Esophagus muscularis mucosa (tissue), 4 donors: ENCODE measurements at regions not wholly inside any gene's neighbourhood (a gene's known extent, or its start where the extent isn't known, plus 50 kb on each side); places are given as distances from the start of the nearest gene placed in this dataset.

Source experiments
- DNase-seq: peaks from one replicate; pipeline ENCODE4 v3.0.0-alpha.2; 2017; ENCODE audit errors: extremely low spot score
- H3K27ac ChIP-seq, 4 donors: fragments of 200-600 bp; sonication (generic); replicated peaks in 1 of 4; 1 replicate in 3 of 4; 2 replicates in 1 of 4; pipeline ENCODE4 v1.5.1; 2016 to 2019; ENCODE audit warnings: mild to moderate bottlenecking in 1 of 4
- H3K27me3 ChIP-seq, 4 donors: fragments of 200-600 bp; sonication (generic); one replicate each; pipeline versions ENCODE4 v1.5.1 to v1.6.0; 2016 to 2019
- H3K36me3 ChIP-seq, 4 donors: fragments of 200-600 bp; sonication (generic); one replicate each; pipeline ENCODE4 v1.5.1; 2016 to 2019
- H3K4me1 ChIP-seq, 4 donors: fragments of 200-600 bp; sonication (generic); one replicate each; pipeline ENCODE4 v1.5.1; 2016 to 2019
- H3K4me3 ChIP-seq, 4 donors: fragments of 200-600 bp; sonication (generic); 1 replicate in 2 of 4; 2 replicates in 2 of 4; pipeline ENCODE4 v1.5.1; 2016 to 2019; ENCODE audit warnings: mild to moderate bottlenecking in 4 of 4, moderate library complexity in 1 of 4
- H3K9me3 ChIP-seq, 4 donors: fragments of 200-600 bp; sonication (generic); 1 replicate in 3 of 4; 2 replicates in 1 of 4; pipeline ENCODE4 v1.5.1; 2016 to 2019
- EP300 ChIP-seq: sonication (generic); formaldehyde crosslinking; IDR thresholded peaks from one replicate; pipeline ENCODE4 v1.6.1; 2017; ENCODE audit warnings: antibody characterized with exemption
- POLR2A ChIP-seq: fragments of 450-650 bp; IDR thresholded peaks from one replicate; pipeline ENCODE4 v1.6.1; 2017; ENCODE audit warnings: antibody characterized with exemption, moderate library complexity, mild to moderate bottlenecking, low read depth
- POLR2AphosphoS5 ChIP-seq, 2 donors: sonication (generic); formaldehyde crosslinking; IDR thresholded peaks; one replicate each; pipeline ENCODE4 v1.6.1; 2017; ENCODE audit warnings: antibody characterized with exemption in 2 of 2
- WGBS: methylation state at CpG from one replicate; pipeline ENCODE4 v1.1.5; 2018; 5-methylcytosine and 5-hydroxymethylcytosine counted together
- intact Hi-C: fragments of 100-400 bp; cut with DNase I; formaldehyde crosslinking; loops from one replicate; pipeline ENCODE4 v1.15.1; 2023
- TF ChIP-seq, protein P1 (sequence below), 3 experiments: fragments of 200-600 bp in 2 of 3; fragments of 450-650 bp in 1 of 3; sonication (generic) in 2 of 3; IDR thresholded peaks; one replicate each; pipeline ENCODE4 v1.5.1; 2017 to 2019; ENCODE audit warnings: antibody characterized with exemption in 3 of 3, mild to moderate bottlenecking in 2 of 3, moderate library complexity in 1 of 3

- WGBS: 93% methylated on average over 3 of the region's 3 CpGs
- no peaks in the 10 kb centered on the region for H3K9me3 ChIP-seq
- no peaks in the 10 kb centered on the region for H3K27me3 ChIP-seq
- no peaks in the 10 kb centered on the region for H3K36me3 ChIP-seq
- no peak for TF ChIP-seq EP300
- TF ChIP-seq POLR2A: no peak
- no peak for TF ChIP-seq POLR2AphosphoS5 (IDR thresholded peaks at IDR 0.05)
- TF ChIP-seq, protein P1, sequence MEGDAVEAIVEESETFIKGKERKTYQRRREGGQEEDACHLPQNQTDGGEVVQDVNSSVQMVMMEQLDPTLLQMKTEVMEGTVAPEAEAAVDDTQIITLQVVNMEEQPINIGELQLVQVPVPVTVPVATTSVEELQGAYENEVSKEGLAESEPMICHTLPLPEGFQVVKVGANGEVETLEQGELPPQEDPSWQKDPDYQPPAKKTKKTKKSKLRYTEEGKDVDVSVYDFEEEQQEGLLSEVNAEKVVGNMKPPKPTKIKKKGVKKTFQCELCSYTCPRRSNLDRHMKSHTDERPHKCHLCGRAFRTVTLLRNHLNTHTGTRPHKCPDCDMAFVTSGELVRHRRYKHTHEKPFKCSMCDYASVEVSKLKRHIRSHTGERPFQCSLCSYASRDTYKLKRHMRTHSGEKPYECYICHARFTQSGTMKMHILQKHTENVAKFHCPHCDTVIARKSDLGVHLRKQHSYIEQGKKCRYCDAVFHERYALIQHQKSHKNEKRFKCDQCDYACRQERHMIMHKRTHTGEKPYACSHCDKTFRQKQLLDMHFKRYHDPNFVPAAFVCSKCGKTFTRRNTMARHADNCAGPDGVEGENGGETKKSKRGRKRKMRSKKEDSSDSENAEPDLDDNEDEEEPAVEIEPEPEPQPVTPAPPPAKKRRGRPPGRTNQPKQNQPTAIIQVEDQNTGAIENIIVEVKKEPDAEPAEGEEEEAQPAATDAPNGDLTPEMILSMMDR (IDR thresholded peaks at IDR 0.05): no peak
- no peak for DNase-seq
- no peaks in the 10 kb centered on the region for H3K4me1 ChIP-seq
- no peak overlapping the region for H3K27ac ChIP-seq
- H3K4me3 ChIP-seq: no peak overlapping the region
- intact Hi-C loops: no loop called here
Measured at GRCh38 chr10:4555920-4556319, 270.1 kb upstream of the AKR1E2 start.

- Histone ChIP-seq H3K36me3 (no peaks in the 10 kb centered on the region), H3K9me3 (no peaks in the 10 kb centered on the region), H3K4me3 (no peak overlapping the region), H3K27ac (no peak overlapping the region), H3K4me1 (peaks cover 0 to 9% (median 0%) of the 10 kb centered on the region in 4 donors), H3K27me3 (no peaks in the 10 kb centered on the region)
- intact Hi-C loops: no loop called here
- WGBS: 82% methylated on average over 2 of the region's 2 CpGs
- no peak for DNase-seq
- TF ChIP-seq EP300: no peak
- no peak for TF ChIP-seq POLR2AphosphoS5 (IDR thresholded peaks at IDR 0.05)
- TF ChIP-seq, protein P1 (IDR thresholded peaks at IDR 0.05): no peak
- no peak for TF ChIP-seq POLR2A
Measured at GRCh38 chr10:4549139-4549653, 276.8 kb upstream of the AKR1E2 start.

DNA sequence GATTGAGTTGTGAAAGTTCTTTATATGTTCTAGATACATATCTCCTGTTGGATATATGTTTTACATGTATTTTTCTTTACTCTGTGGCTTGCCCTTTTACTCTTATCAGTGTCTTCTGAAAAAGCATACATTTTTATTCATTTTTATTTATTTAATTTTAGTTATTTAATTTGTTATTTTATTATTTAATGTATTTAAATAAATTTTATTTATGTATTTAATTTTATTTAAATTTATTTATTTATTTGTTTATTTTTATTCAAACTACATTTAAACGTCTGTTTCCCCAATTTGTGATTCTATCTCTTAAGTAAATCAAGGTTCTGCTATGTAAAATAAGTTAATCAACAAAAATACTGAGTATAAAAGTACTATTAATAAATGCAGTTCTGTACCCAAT is 279.1 kb upstream of the AKR1E2 start:
- H3K4me3 ChIP-seq: no peak overlapping the region
- 89% methylated on average over 1 of the region's 1 CpG for WGBS

DNA sequence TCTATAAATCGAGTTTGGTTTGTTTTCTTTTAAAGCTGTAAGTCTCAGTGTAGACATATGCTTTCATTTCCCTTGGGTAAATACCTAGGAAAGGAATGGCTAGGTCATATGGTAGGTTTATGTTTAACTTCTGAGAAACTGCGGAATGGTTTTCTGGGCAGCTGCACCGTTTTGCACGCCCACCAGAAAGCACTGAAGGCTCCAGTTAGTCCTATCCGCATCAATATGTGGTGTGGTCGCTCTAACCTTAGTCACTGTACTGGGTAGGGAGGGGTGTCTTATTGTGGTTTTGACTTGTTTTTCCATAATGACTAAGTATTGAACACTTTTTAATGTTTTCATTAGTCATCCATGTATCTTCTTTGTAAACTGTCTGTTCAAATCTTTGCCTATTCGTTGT is 279.5 kb upstream of the AKR1E2 start:
- DNase-seq: no peak
- TF ChIP-seq, protein P1 (IDR thresholded peaks at IDR 0.05): no peak
- no peak for TF ChIP-seq EP300
- no peak for TF ChIP-seq POLR2A
- TF ChIP-seq POLR2AphosphoS5 (IDR thresholded peaks at IDR 0.05): no peak
- intact Hi-C loops: no loop called here
- Histone ChIP-seq H3K4me1 (peaks cover 0 to 15% (median under 1%) of the 10 kb centered on the region in 4 donors), H3K9me3 (no peaks in the 10 kb centered on the region), H3K4me3 (no peak overlapping the region), H3K27ac (no peak overlapping the region), H3K27me3 (no peaks in the 10 kb centered on the region), H3K36me3 (no peaks in the 10 kb centered on the region)
- WGBS: 93% methylated on average over 7 of the region's 7 CpGs

More for the DNA sequence above, 279.1 kb upstream of the AKR1E2 start:
- Histone ChIP-seq H3K27ac (no peak overlapping the region), H3K4me1 (peaks cover 0 to 15% (median 0%) of the 10 kb centered on the region in 4 donors), H3K36me3 (no peaks in the 10 kb centered on the region), H3K27me3 (no peaks in the 10 kb centered on the region), H3K9me3 (no peaks in the 10 kb centered on the region)
- TF ChIP-seq POLR2A (no peak), EP300 (no peak), POLR2AphosphoS5 (IDR thresholded peaks at IDR 0.05) (no peak)
- intact Hi-C loops: no loop called here
- DNase-seq: no peak

- Histone ChIP-seq H3K36me3 (no peaks in the 10 kb centered on the region), H3K27me3 (no peaks in the 10 kb centered on the region), H3K9me3 (peaks cover 0 to 9% (median 0%) of the 10 kb centered on the region in 4 donors), H3K4me3 (no peak overlapping the region), H3K4me1 (peaks cover 0 to 15% (median 2%) of the 10 kb centered on the region in 4 donors), H3K27ac (no peak overlapping the region)
- DNase-seq: no peak
- 70% methylated on average over 7 of the region's 7 CpGs for WGBS
- intact Hi-C loops: no loop called here
- TF ChIP-seq EP300 (no peak), POLR2AphosphoS5 (IDR thresholded peaks at IDR 0.05) (no peak), POLR2A (no peak)
- TF ChIP-seq, protein P1 (IDR thresholded peaks at IDR 0.05): no peak
Measured at GRCh38 chr10:4545062-4545461, 280.9 kb upstream of the AKR1E2 start.
